ENCODE measurements at regions not wholly inside any gene's neighbourhood (a gene's known extent, or its start where the extent isn't known, plus 50 kb on each side); places are given as distances from the start of the nearest gene placed in this dataset.

DNA sequence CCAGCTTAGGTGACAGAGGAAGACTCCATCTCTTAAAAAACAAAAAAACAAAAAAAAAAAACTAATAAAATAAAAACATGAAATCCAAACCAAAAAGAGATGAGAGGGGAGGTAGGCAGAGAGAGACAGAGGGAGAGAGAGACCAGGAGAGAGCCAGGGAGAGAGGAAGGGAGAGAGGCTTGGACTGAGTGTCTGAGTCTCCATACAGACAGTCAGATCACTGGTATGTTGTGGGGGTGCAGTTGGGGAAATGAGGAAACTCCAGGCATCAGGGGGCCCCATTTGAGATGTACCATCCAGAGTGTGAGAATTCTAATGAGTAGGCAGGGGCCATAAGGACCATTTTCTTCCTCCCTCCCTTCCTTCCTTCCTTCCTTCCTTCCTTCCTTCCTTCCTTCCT is 53.1 kb upstream of the SEPTIN5 start:
- H3K4me1 ChIP-seq (replicated peaks in 1 of 4; ENCODE audit: control insufficient read depth in 3 of 4, insufficient read depth in 4 of 4, low read length in 3 of 4) = peaks cover 0 to 9% (median 3%) of the 10 kb centered on the region in 4 experiments; a peak in 4 of 7 replicates
- H3K4me3 ChIP-seq (ENCODE audit: extremely low read depth in 1 of 4, insufficient read depth in 2 of 4, low read depth in 3 of 4, low read length in 4 of 4) = no peak overlapping the region
- no peaks in the 10 kb centered on the region for H3K79me1 ChIP-seq (ENCODE audit: low read depth, low read length)
- no peaks in the 10 kb centered on the region for H4K20me1 ChIP-seq (replicated peaks in 1 of 2; ENCODE audit: control insufficient read depth in 1 of 2, insufficient read depth in 2 of 2, low read length in 2 of 2)
- H2AFZ ChIP-seq (ENCODE audit: low read length) = no peak overlapping the region
- CTCF ChIA-PET (ENCODE audit: partially characterized antibody) = interaction anchor here (0.6 to 1.3 kb wide), 3 partner anchors 16 to 58 kb away, joined by 3 to 5 read pairs (median 3); no protein-coding TSS in a partner anchor
- no peaks in the 10 kb centered on the region; a peak in 1 of 4 replicates for H3K9me3 ChIP-seq (ENCODE audit: insufficient read depth in 2 of 2, low read depth in 1 of 2, low read length in 1 of 2)
- H2BK5ac ChIP-seq (ENCODE audit: low read depth, low read length) = no peak overlapping the region
- H3K56ac ChIP-seq (replicated peaks; ENCODE audit: insufficient read length, low read depth, low read length) = no peak overlapping the region
- H3K14ac ChIP-seq (ENCODE audit: insufficient read length) = no peak overlapping the region
- H2BK20ac ChIP-seq (ENCODE audit: low read length) = 0 out of 2 replicates have a peak overlapping the region, but pooled peaks have one; percentile 13
- H2BK12ac ChIP-seq (ENCODE audit: low read depth, low read length) = no peak overlapping the region
- no peak overlapping the region for H3K18ac ChIP-seq (ENCODE audit: extremely low read depth, low read length)
- H4K91ac ChIP-seq (replicated peaks; ENCODE audit: insufficient read length, low read length) = no peak overlapping the region
- H4K5ac ChIP-seq (ENCODE audit: insufficient read length, low read depth, low read length) = no peak overlapping the region
- POLR2A ChIA-PET (ENCODE audit: partially characterized antibody) = interaction anchor here (1.6 kb wide), 1 partner anchor 17 kb away, joined by 4 read pairs; no protein-coding TSS in a partner anchor
- no peak for FAIRE-seq
- no peaks in the 10 kb centered on the region for H3K23me2 ChIP-seq (ENCODE audit: low read depth, low read length)
- no peak overlapping the region for H3K23ac ChIP-seq (ENCODE audit: insufficient read length)
- H4K8ac ChIP-seq (ENCODE audit: extremely low read depth, insufficient read depth, low read length) = no peak overlapping the region
- no peak for DNase-seq (ENCODE audit: low read depth in 1 of 2, low spot score in 2 of 2)
- H3K4me2 ChIP-seq (ENCODE audit: insufficient read depth in 1 of 2, low read depth in 2 of 2, low read length in 2 of 2) = no peak overlapping the region
- no peak for TF ChIP-seq RXRA (IDR thresholded peaks at IDR 0.05; ENCODE audit: insufficient read depth, low read depth, low read length)
- no peak for TF ChIP-seq EGR1 (IDR thresholded peaks at IDR 0.05; ENCODE audit: borderline replicate concordance, low read depth, low read length)
- TF ChIP-seq BCL11A (IDR thresholded peaks at IDR 0.05; ENCODE audit: low read depth in 2 of 2, low read length in 2 of 2) = no peak
- TF ChIP-seq CTBP2 (IDR thresholded peaks at IDR 0.05; ENCODE audit: borderline replicate concordance, insufficient read depth, insufficient read length, low read length) = no peak
- no peak for TF ChIP-seq RAD21 (IDR thresholded peaks at IDR 0.05 in 1 of 2, conservative IDR thresholded peaks at IDR 0.05 in 1 of 2; ENCODE audit: low read depth in 2 of 2, low read length in 2 of 2)
- no peak for TF ChIP-seq SIN3A (conservative IDR thresholded peaks at IDR 0.05 in 1 of 2, IDR thresholded peaks at IDR 0.05 in 1 of 2; ENCODE audit: low read depth in 1 of 2, low read length in 2 of 2)
- no peak for TF ChIP-seq FOSL1 (IDR thresholded peaks at IDR 0.05; ENCODE audit: insufficient read depth, low read depth, low read length)
- no peak for TF ChIP-seq GABPA (IDR thresholded peaks at IDR 0.05; ENCODE audit: borderline replicate concordance, insufficient read depth, low read length)
- no peak for TF ChIP-seq RNF2 (IDR thresholded peaks at IDR 0.05; ENCODE audit: borderline replicate concordance, low read depth, low read length, missing control alignments, poor library complexity, severe bottlenecking)
- TF ChIP-seq TEAD4 (IDR thresholded peaks at IDR 0.05; ENCODE audit: low read depth, low read length) = no peak
- H3K27me3 ChIP-seq (replicated peaks in 1 of 4; ENCODE audit: control insufficient read depth in 3 of 4, extremely low read depth in 1 of 4, insufficient read depth in 3 of 4, low read length in 3 of 4) = no peaks in the 10 kb centered on the region; a peak in 1 of 7 replicates
- H3K79me2 ChIP-seq (ENCODE audit: control insufficient read depth in 1 of 2, insufficient read depth in 2 of 2, low read length in 2 of 2) = no peaks in the 10 kb centered on the region
- no peak overlapping the region for H2BK15ac ChIP-seq (ENCODE audit: low read length)
- H2BK120ac ChIP-seq (replicated peaks; ENCODE audit: low read depth, low read length) = no peak overlapping the region
- no peak overlapping the region for H2AK5ac ChIP-seq (ENCODE audit: low read depth, low read length)
- no peak overlapping the region for H3K27ac ChIP-seq (ENCODE audit: low read depth, low read length)
- no peak overlapping the region for H3K9ac ChIP-seq (replicated peaks in 1 of 4; ENCODE audit: extremely low read depth in 1 of 4, low read depth in 3 of 4, low read length in 3 of 4)
- H3K4ac ChIP-seq (replicated peaks; ENCODE audit: insufficient read length, low read depth, low read length) = no peak overlapping the region
- H3K36me3 ChIP-seq (ENCODE audit: control insufficient read depth in 2 of 4, insufficient read depth in 4 of 4, low read length in 3 of 4) = no peaks in the 10 kb centered on the region

Measured in H1 (cell line).